ENCODE measurements at regions not wholly inside any gene's neighbourhood (a gene's known extent, or its start where the extent isn't known, plus 50 kb on each side); places are given as distances from the start of the nearest gene placed in this dataset.

DNA sequence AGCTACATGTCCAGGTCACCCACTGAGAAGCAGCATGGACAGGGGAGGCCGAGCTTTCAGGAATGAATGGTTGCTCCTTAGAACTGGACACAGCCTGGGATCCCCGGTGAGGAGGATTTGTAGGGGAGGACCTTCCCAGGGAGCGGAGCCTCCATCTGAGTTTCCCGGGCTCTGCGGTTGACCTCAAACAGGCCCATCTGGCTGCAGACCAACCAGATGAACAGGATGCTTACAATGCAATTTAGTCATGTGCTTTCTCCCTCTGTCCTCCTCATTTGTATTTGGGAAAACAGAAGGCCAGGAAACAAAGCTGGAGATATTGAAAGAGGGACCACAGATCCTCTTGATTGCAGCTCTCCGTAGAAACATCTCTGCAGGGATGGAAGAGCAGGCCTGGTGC is 104.8 kb downstream of the EMX2 start:
- CTCF ChIA-PET (ENCODE audit: unreplicated experiment): no interaction called here
- Histone ChIP-seq H3K27ac (ENCODE audit: low read depth, low read length, poor library complexity, severe bottlenecking) (no peak overlapping the region), H3K9me2 (ENCODE audit: insufficient read depth, low read length) (no peaks in the 10 kb centered on the region), H4K20me1 (ENCODE audit: insufficient read depth, low read length) (no peaks in the 10 kb centered on the region), H3K36me3 (ENCODE audit: insufficient read depth, low read length) (no peaks in the 10 kb centered on the region), H3K4me2 (ENCODE audit: low read length) (no peak overlapping the region), H3K9me3 (ENCODE audit: low read length) (no peaks in the 10 kb centered on the region), H3K4me1 (ENCODE audit: insufficient read depth, low read length, poor library complexity, severe bottlenecking) (no peaks in the 10 kb centered on the region), H3K79me2 (ENCODE audit: insufficient read depth, low read depth, low read length) (no peaks in the 10 kb centered on the region), H3K4me3 (ENCODE audit: low read depth, low read length, poor library complexity, severe bottlenecking) (no peak overlapping the region), H2AFZ (ENCODE audit: low read length) (no peak overlapping the region)
- intact Hi-C loops (cut with micrococcal nuclease; ENCODE audit: unreplicated experiment): no loop called here
- BruUV-seq (replicated peaks): no TSS peak
- TF ChIP-seq EZH2phosphoT487 (IDR thresholded peaks at IDR 0.05; ENCODE audit: borderline replicate concordance, low read depth, low read length) (no peak), CTCF (conservative IDR thresholded peaks at IDR 0.05; ENCODE audit: low read length) (no peak)
- no peak for DNase-seq (ENCODE audit: low spot score)
- POLR2A ChIA-PET: no interaction called here

DNA sequence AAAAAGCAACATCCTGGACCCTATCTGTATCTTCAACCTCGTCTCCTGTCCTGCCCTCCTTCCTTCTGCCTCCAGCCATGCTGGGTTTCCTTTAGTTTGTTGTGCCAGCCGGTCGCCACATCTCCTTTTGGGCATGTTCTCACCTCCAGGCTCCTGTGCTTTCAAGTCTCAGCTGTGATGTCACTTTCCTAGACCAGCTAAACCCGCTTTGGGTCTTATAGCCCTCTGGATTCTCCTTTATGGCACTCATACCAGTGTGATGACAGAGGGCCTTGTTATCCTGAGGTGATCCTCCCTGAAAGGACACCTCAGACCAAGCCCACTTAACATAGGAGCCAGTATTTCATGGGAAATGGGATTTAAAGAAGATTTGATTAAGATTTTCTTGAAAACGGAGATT is 108.6 kb downstream of the EMX2 start:
- Histone ChIP-seq H3K36me3 (ENCODE audit: insufficient read depth, low read length) (no peaks in the 10 kb centered on the region), H3K9me3 (ENCODE audit: low read length) (no peaks in the 10 kb centered on the region), H4K20me1 (ENCODE audit: insufficient read depth, low read length) (no peaks in the 10 kb centered on the region), H2AFZ (ENCODE audit: low read length) (no peak overlapping the region), H3K4me2 (ENCODE audit: low read length) (no peak overlapping the region), H3K9me2 (ENCODE audit: insufficient read depth, low read length) (no peaks in the 10 kb centered on the region), H3K79me2 (ENCODE audit: insufficient read depth, low read depth, low read length) (no peaks in the 10 kb centered on the region), H3K4me3 (ENCODE audit: low read depth, low read length, poor library complexity, severe bottlenecking) (no peak overlapping the region), H3K4me1 (ENCODE audit: insufficient read depth, low read length, poor library complexity, severe bottlenecking) (no peaks in the 10 kb centered on the region), H3K27ac (ENCODE audit: low read depth, low read length, poor library complexity, severe bottlenecking) (no peak overlapping the region)
- ChIA-PET CTCF (ENCODE audit: unreplicated experiment) (no interaction called here), POLR2A (no interaction called here)
- TF ChIP-seq CTCF (conservative IDR thresholded peaks at IDR 0.05; ENCODE audit: low read length): no peak
- TF ChIP-seq EZH2phosphoT487 (IDR thresholded peaks at IDR 0.05; ENCODE audit: borderline replicate concordance, low read depth, low read length): no peak
- BruUV-seq (replicated peaks): no TSS peak
- intact Hi-C loops (cut with micrococcal nuclease; ENCODE audit: unreplicated experiment): no loop called here
- no peak for DNase-seq (ENCODE audit: low spot score)

- Histone ChIP-seq H3K79me2 (ENCODE audit: insufficient read depth, low read depth, low read length) (no peaks in the 10 kb centered on the region), H3K4me1 (ENCODE audit: insufficient read depth, low read length, poor library complexity, severe bottlenecking) (no peaks in the 10 kb centered on the region), H2AFZ (ENCODE audit: low read length) (no peak overlapping the region), H3K27ac (ENCODE audit: low read depth, low read length, poor library complexity, severe bottlenecking) (no peak overlapping the region), H3K36me3 (ENCODE audit: insufficient read depth, low read length) (no peaks in the 10 kb centered on the region), H3K4me2 (ENCODE audit: low read length) (no peak overlapping the region), H3K4me3 (ENCODE audit: low read depth, low read length, poor library complexity, severe bottlenecking) (no peak overlapping the region), H3K9me2 (ENCODE audit: insufficient read depth, low read length) (no peaks in the 10 kb centered on the region), H4K20me1 (ENCODE audit: insufficient read depth, low read length) (no peaks in the 10 kb centered on the region), H3K9me3 (ENCODE audit: low read length) (no peaks in the 10 kb centered on the region)
- TF ChIP-seq CTCF (conservative IDR thresholded peaks at IDR 0.05; ENCODE audit: low read length) (no peak), EZH2phosphoT487 (IDR thresholded peaks at IDR 0.05; ENCODE audit: borderline replicate concordance, low read depth, low read length) (no peak)
- POLR2A ChIA-PET: no interaction called here
- CTCF ChIA-PET (ENCODE audit: unreplicated experiment): no interaction called here
- BruUV-seq (replicated peaks): no TSS peak
- intact Hi-C loops (cut with micrococcal nuclease; ENCODE audit: unreplicated experiment): no loop called here
- no peak for DNase-seq (ENCODE audit: low spot score)
These were observed 110.0 kb downstream of the EMX2 start for GRCh38 chr10:117652228-117653169.
